GM21390 (cell line): ENCODE measurements at regions not wholly inside any gene's neighbourhood (a gene's known extent, or its start where the extent isn't known, plus 50 kb on each side); places are given as distances from the start of the nearest gene placed in this dataset.

Experiments used
- ATAC-seq: cut with Tn5 transposase; IDR thresholded peaks from one replicate; pipeline ENCODE4 v1.9.1; 2021; ENCODE audit not compliant: unreplicated experiment

DNA sequence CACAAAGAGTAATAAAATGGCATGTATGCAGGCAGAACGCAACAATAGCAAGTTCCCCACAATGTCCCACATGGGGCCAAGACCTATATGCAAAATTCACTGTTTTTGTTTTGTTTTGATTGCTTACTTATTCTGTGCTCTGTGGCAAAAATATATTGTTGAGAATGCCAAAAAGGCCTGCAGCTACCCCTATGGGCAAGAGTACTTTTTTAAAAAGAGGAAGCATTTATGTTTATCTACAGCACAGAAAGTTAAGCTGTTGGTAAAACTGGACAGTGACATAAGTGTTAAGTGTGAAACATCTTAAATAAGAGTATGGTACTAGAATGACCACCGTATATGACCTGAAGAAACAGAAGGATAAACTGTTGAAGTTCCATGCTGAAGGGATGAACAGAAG, 301.9 kb upstream of the ZC3H12C start:
- ATAC-seq = no peak

DNA sequence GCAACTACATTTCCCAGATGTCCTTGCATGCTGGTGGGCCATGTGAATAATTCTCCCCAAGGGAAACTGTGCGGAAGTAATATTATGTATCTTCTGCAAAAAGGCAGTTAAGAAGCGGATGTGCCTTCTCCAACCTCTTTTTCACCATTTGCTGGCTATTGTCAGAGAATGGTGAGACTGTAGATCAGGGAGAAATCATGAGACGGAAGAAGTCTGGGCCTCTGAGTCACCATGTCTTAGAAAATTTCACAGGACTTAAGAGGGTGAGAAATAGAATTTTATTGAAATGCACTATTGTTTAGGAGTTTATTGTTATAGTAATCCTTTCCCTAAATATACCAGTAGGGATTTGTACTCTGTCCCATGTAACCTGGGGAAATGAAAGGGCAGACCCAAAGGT, 298.7 kb upstream of the ZC3H12C start:
- ATAC-seq = no peak

DNA sequence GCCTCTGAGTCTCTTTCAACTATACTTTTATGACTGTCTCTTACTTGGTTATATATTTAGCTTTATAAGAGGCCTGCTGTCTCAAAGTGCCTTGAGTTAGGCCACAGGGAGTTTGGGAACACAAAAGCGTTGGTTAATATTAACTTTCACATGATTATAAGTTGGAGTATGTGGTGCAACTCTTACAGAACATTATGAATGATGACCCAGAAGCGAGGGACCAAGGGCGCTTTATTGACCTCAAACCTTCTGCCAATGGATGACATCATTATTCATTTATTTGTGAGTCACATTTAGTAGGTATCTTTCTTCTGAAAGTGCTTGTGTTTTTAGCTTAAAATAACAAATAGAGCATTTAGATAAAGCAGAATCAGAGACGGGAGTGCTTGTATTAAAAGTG, 298.0 kb upstream of the ZC3H12C start:
- no peak for ATAC-seq

DNA sequence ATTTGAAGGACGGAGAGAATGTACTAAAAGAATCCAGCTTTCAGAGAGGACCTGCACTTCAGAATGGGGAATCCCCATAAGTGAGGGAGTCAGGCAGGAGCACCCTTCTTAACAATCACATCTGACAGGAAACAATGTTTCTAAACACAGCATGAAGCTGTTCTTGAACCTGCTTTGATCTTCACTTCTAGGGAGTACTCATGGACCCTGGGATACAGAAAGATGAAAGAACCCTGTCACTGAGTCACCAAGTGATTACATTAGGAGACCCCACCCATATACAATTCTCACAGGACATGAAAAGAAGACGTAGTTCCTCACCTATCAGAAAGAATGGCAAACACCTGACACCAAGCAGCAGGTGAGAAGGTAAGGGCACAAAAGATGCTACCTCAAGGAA, 296.9 kb upstream of the ZC3H12C start:
- no peak for ATAC-seq

DNA sequence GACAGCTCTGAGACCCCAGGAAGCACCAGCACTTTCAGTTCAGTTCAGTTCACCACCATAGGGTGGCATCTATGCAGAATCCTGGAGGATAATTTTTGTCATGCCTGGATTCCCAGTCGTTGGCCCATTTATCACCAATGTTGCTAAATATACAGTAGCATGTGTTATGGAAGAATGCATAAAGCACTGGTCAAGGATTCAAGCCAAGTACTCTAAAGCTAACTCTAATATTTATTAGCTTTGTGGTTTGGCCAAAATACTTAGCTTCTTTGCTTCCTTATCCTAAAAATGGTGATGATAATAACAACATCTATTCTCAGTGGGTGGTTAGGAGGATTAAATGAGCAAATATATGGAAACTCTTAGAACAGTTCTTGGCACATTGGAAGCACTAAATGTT, 294.7 kb upstream of the ZC3H12C start:
- no peak for ATAC-seq

DNA sequence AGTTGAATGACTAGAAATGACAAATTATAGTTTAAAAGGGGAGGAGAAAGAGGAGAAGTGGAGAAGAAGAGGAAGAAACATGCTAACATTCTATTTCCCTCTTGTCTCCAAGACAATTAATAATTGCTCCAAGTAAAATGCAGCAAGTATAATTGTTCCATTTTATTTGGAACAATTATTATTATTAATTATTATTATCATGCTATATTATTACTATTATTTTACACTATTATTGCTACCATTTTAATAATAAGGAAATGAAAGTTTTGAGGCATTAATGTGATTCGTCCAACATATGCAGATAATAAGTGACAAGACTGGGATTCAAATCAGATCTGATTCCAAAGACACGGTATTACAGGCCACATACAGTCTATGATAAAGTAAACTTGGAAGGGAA, 293.6 kb upstream of the ZC3H12C start:
- ATAC-seq = no peak

DNA sequence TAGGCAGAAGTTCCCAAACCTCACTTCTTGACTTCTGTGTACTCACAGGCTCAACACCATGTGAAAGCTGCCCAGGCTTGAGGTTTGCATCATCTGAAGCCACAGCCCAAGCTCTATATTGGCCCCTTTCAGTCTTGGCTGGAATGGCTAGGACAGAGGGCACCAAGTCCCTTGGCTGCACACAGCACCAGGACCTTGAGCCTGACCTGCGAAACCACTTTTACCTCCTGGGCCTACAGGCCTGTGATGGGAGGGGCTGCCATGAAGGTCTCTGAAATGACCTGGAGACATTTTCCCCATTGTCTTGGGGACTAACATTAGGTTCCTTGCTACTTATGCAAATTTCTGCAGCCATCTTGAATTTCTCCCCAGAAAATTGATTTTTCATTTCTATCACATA, 288.3 kb upstream of the ZC3H12C start:
- ATAC-seq = no peak

DNA sequence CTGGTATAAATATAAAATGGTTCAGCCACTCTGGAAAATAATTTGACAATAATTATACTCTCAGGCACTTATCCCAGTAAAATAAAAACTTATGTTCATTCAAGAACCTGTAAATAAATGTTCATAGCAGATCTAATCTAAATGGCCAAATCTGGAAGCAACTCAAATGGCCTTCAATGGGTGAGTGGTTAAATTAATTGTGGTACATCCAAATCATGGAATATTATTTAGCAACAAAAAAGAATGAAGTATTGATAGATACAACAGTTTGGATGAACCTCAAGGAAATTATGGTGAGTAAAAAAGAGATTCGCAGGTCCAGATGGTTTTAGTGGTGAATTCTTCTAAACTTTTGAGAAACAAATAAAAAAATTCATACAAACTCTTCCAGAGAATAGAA, 287.0 kb upstream of the ZC3H12C start:
- no peak for ATAC-seq

DNA sequence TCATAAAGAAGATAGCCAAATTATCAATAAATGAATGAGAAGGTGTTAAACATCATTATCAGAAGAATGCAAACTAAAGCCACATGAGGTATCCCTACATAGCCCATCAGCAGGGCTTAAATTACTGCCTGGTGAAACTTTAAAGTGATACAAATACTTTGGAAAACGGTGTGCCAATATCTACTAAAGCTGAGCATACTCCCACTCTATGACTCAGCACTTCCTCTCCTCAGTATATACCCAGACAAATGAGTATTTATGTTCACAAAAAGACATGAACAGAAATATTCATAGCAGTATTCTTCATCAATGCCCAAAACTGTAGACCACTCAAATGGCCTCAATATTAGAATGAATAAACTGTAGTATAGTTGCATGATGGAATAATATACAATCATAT, 284.6 kb upstream of the ZC3H12C start:
- no peak for ATAC-seq

DNA sequence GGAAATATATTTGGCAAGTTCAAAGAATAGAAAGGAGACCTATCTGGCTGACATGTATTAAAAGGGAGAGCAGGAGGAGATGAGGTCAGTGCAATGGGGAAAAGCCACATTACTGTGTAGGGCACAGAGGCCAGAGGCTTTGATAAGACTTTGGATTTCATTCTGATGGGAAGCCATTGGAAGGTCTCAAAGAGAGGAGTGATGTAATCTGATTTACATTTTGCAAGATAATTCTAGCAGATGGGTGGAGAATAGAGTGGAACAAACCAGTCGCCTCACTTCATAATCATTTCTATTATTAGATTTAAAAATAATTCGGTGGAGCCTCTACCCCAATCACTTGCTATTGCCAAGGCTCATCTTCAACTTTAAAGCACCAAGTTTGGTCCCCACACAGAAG, 278.4 kb upstream of the ZC3H12C start:
- no peak for ATAC-seq

DNA sequence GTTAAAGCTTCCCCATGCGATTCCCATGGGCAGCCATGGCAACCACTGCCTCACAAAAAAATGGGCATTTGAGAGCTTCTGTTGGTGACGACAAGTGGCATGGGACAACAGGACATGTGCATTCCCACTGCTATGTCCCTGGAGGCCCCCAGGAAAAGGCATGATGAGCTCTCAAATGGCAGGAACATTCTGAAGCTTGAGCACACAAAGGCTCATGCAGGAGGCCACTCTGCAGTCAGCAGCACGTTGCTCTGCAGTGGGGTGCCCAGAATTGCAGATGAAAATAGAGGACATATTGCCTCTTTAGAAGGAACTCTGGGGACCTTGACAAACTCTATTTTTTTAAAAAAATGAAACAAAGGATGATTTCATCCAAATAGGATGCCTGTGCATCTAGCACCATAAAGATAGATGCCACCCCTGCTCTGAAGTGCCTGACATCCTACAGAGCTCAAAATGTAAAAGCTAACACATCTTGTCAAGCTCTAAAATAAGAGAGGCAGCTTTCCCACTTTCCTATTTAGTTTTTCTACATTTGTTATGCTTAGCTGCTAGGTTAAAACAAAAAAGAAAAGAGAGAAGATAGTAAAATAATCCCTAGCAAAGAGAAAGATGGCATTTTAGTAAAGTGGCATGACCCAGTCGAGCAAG, 277.6 kb upstream of the ZC3H12C start:
- no peak for ATAC-seq

DNA sequence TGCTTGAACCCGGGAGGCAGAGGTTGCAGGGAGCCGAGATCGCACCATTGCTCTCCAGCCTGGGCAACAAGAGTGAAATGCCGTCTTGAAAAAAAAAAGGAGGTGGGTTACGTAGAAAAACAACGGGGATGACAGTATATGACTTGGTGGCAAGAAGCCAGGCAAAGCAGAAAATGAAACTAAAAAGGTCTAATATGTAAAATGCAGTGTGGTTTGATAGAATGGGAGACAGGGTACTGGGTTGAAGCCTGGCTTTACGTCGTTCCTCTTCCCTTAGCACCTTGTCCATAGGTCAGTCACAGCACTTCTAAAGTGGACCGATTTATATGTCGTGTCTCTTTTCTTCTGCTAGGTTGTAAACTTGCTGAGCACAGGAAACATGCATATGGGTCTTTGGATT, 274.9 kb upstream of the ZC3H12C start:
- ATAC-seq = no peak

DNA sequence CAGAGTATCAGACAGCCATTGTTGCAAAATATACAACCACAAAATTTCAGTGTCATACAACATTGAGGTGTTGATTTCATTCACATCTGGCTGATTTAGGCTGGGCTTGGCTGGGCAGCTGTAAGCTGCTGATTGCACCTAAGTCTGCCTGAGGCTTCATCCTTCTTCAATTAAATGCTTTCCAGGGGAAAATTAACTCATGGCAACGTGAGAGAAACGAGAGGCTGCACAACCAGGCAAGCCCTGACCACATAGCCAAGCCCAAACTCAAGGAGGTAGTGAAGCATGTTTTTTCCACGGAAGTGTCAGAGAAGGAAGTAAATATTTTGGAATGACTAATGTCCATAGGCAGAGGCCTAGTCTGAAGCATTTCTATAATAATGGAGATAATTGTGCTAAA, 273.8 kb upstream of the ZC3H12C start:
- ATAC-seq = no peak

DNA sequence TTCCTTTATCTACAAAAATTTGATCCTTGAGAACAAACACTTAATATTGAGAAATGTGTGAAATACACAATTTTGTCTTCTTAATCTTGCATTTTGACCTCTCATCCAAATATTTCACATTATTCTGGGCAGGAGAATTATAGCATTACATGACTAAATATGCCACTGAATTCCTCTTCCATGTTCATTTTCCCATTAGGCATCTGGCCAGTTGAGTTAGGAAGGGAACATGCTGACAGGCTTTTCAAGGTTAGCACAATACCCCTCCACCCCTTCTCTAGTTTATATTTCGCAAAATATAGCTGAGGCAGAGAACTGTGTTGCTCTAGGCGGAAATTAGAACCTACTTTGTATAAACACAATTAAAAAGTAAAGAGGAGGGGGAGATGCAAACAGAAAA, 271.7 kb upstream of the ZC3H12C start:
- no peak for ATAC-seq

DNA sequence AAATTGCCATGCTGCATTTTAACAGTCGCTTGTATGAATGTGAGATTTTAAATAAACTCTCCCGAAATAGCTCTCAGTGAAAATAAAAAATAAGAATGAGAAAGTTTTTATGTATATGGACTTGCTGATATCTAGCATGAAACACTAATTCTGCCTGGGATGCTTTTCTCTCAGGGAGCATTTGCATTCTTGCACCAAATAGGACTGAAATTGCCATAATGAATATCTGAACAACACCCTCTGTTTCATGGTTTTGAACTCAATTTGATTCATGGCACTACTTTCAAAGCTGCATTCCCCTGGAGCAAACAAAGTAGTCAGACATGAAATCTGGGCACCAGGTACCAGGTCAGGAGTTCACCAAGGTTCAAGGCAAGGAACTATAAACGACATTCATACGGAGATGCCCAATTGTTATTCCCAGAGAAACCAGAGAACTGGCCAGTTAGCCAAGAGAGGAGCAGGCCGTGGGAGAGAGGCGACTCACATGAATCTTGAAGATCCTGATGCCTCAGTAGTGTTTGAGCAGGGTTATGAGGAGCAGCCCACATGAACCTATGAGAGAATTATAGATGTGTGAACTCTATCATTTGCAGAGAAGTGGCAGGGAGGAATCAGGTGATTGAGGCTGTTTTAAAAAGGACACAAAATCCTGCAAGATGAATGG, 270.6 kb upstream of the ZC3H12C start:
- no peak for ATAC-seq

DNA sequence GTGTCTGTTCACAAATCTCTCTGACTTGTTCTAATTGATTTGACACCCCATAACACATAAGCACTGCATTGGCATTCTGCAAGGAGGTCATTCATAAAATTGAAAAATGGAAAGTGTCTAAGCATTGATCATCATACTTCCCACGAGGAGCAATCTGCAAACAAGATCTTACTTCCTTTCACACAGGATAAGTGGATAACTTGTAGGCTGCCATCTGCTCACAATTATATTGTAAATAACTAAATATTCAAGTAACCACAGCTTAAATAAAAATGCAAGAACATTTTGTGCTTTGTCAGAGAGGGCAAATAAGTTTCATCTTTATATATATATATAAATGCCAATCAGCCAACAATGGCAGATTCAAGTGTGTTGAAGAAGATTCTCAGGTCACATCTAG, 264.8 kb upstream of the ZC3H12C start:
- ATAC-seq = no peak

DNA sequence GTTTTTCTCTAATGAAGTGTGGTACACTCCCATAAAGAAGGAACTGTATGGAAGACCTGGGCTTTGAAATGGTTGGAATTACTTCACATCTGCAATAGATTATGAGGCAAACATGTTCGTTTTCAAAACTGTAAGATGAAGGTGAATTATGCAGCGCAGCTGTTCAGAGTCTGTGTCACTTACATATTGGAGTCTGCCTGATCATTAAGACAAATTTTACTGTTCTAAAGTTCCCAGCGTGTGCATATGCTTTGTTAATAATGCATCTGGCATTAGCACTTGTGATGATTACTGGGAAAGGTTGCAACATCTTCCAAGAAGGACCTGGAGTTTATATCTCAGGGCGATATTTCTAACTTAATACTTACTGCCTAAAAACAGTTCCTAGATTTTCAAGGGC, 255.2 kb upstream of the ZC3H12C start:
- ATAC-seq = no peak

DNA sequence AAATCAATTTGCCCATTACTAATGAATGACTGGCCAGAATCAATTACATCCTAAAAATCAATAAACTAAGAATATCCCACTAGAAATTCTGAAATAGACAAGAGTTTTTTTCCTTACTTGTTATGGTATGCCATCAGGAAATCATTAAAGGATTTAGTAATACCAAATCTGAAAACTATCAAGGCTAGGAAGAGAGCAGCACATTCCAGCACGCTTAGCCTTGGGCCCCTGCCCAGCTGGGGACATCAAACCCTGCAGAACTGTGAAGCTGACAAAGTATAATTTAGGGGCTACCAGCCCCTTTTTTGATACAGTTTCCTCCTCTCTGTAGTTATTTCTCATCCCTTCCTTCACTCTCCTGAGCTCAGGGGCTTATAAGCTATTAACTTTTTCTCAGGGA, 247.8 kb upstream of the ZC3H12C start:
- ATAC-seq = no peak

DNA sequence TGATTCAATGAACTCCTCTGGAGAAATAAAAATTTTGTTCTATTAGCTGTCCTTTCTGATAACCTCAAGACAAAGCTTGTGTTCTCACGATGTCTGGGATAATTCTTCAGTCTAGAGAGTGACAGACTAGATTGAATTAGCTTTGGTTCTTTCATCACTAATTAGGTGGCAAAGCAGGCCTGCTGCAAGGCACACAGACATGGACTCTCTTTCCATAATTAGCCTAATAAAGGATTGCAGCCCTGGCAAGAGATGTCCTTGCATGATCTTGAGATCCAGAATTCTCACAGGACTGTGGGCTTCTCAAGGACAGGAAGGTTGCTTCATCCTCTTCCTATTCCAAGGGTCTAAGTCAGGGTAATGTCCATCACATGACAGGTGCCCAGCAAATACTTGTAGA, 245.6 kb upstream of the ZC3H12C start:
- ATAC-seq = no peak

DNA sequence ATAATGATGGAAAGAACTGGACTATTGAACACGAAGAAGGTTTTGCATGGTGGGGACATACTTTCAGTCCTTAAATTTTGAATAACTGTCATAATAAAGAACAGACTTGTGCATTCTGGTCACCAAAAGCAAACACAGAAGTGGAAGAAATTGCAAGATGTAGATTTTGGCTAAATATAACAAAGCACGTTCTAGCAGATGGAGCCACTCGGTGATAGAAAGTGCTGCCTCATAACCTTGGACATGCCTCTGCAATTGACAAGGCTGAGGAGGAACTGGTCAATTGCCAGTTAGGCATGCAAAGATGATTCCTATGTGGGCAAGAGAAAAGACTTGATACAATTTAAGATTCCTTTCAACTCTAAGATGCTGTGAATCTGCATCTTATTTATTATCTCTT, 244.1 kb upstream of the ZC3H12C start:
- no peak for ATAC-seq

DNA sequence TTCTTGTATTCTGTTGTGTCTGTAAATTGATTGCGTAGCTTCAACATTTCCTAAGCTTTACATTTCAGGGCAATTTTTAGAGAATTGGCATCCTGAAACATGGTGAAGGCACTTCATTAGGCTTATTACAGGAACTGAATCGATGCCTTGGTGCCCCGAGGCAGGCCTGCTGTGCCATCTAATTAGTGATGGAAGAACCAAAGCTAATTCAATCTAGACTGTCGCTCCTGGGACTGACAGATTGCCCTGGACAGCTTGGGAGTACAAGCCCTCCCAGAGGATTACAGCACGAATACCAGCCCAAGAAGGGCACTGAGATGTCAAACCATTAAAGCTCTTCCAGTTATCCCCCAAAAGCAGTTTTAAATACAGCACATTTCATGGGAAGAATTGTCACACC, 243.2 kb upstream of the ZC3H12C start:
- no peak for ATAC-seq

DNA sequence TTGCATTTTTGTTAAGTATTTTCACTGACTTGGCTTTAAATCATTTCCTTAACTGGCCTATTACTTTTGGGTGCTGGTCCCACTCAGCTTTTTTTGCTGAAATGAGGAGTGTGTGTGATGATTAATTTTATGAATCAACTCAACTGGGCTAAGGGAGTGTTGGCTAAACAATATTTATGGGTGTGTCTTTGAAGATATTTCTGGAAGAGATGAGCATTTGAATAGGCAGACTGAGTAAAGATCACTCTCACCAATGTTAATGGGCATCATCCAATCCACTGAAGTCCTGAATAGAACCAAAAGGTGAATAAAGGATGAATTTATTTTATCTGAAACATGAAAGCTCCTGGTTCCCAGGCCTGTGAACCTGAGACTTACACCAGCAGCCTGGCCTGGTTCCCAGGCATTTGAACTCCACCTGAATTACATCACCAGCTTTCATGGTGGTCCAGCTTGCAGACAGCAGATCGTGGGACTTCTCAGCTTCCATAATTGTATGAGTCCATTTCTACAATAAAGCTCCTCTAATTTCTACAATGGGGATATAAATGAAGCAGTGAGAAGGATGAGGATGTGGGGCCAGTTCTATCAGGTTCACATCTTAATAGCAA, 241.3 kb upstream of the ZC3H12C start:
- ATAC-seq = no peak
